Inferior parietal cortex (tissue), 1 donor: ENCODE measurements at regions not wholly inside any gene's neighbourhood (a gene's known extent, or its start where the extent isn't known, plus 50 kb on each side); places are given as distances from the start of the nearest gene placed in this dataset.

ENCODE experiments used
- DNase-seq: peaks from one replicate; pipeline ENCODE4 v3.0.0-alpha.2; 2016; ENCODE audit errors: extremely low spot score

- no peak for DNase-seq
These were observed 1050.0 kb upstream of the INTU start for GRCh38 chr4:126582737-126583136.

- DNase-seq: no peak
These were observed 1049.2 kb upstream of the INTU start for GRCh38 chr4:126583509-126583908.

GRCh38 chr4:126591583-126591982, 1041.2 kb upstream of the INTU start:
- DNase-seq: no peak

GRCh38 chr4:126592088-126592487, 1040.7 kb upstream of the INTU start:
- DNase-seq: no peak

- DNase-seq: no peak
These were observed 1039.1 kb upstream of the INTU start for GRCh38 chr4:126593626-126594025.

GRCh38 chr4:126595643-126596042, 1037.1 kb upstream of the INTU start:
- no peak for DNase-seq

GRCh38 chr4:126599746-126600145, 1033.0 kb upstream of the INTU start:
- DNase-seq: no peak

- no peak for DNase-seq
These were observed 1029.5 kb upstream of the INTU start for GRCh38 chr4:126603210-126603609.

GRCh38 chr4:126603825-126604224, 1028.9 kb upstream of the INTU start:
- no peak for DNase-seq

- peak; percentile 73 for DNase-seq
These were observed 1028.4 kb upstream of the INTU start for GRCh38 chr4:126604268-126604867.

GRCh38 chr4:126610933-126611332, 1021.8 kb upstream of the INTU start:
- no peak for DNase-seq

GRCh38 chr4:126611900-126612299, 1020.9 kb upstream of the INTU start:
- no peak for DNase-seq

GRCh38 chr4:126614356-126614855, 1018.4 kb upstream of the INTU start:
- no peak for DNase-seq

- no peak for DNase-seq
These were observed 1016.0 kb upstream of the INTU start for GRCh38 chr4:126616795-126617194.

GRCh38 chr4:126627255-126627654, 1005.5 kb upstream of the INTU start:
- DNase-seq: no peak

- DNase-seq: no peak
These were observed 1003.8 kb upstream of the INTU start for GRCh38 chr4:126628933-126629332.

GRCh38 chr4:126630230-126630629, 1002.5 kb upstream of the INTU start:
- no peak for DNase-seq

- no peak for DNase-seq
These were observed 999.5 kb upstream of the INTU start for GRCh38 chr4:126633306-126633705.

GRCh38 chr4:126637706-126638105, 995.1 kb upstream of the INTU start:
- no peak for DNase-seq

GRCh38 chr4:126647320-126647719, 985.4 kb upstream of the INTU start:
- DNase-seq: no peak

GRCh38 chr4:126647756-126648397, 984.9 kb upstream of the INTU start:
- no peak for DNase-seq

- DNase-seq: no peak
These were observed 974.3 kb upstream of the INTU start for GRCh38 chr4:126658411-126658810.

- no peak for DNase-seq
These were observed 971.6 kb upstream of the INTU start for GRCh38 chr4:126661194-126661593.

GRCh38 chr4:126664839-126665238, 967.9 kb upstream of the INTU start:
- DNase-seq: no peak
